Small intestine (tissue), 7 donors: ENCODE measurements at regions not wholly inside any gene's neighbourhood (a gene's known extent, or its start where the extent isn't known, plus 50 kb on each side); places are given as distances from the start of the nearest gene placed in this dataset.

Experiments used
- DNase-seq, 2 donors: peaks; one replicate each; pipeline versions ENCODE4 v3.0.0 to v3.0.0-alpha.2; 2013
- FAIRE-seq: peaks from 2 replicates; lab custom pipeline; 2012; peaks lifted over from hg19 to GRCh38; lab: Jason Lieb, UNC
- H3K27ac ChIP-seq, 3 donors: one replicate each; pipeline ENCODE4 v1.5.1; 2013; ENCODE audit warnings: low read length in 2 of 3, mild to moderate bottlenecking in 2 of 3, control low read depth in 1 of 3, inconsistent platforms in 1 of 3, low read depth in 1 of 3, moderate library complexity in 1 of 3
- H3K27me3 ChIP-seq, 3 donors: one replicate each; pipeline ENCODE4 v1.6.1; 2013; ENCODE audit warnings: low read length in 3 of 3, inconsistent platforms in 1 of 3; ENCODE audit not compliant: control insufficient read depth in 3 of 3, insufficient read depth in 3 of 3
- H3K36me3 ChIP-seq, 3 donors: one replicate each; pipeline ENCODE4 v1.6.1; 2013; ENCODE audit warnings: low read length in 3 of 3, inconsistent platforms in 1 of 3, low read depth in 1 of 3, mild to moderate bottlenecking in 1 of 3, moderate library complexity in 1 of 3; ENCODE audit not compliant: control insufficient read depth in 3 of 3, insufficient read depth in 2 of 3
- H3K4me1 ChIP-seq, 3 donors: one replicate each; pipeline ENCODE4 v1.6.1; 2013; ENCODE audit warnings: low read length in 2 of 3, inconsistent platforms in 1 of 3, low read depth in 1 of 3, mild to moderate bottlenecking in 1 of 3, moderate library complexity in 1 of 3; ENCODE audit not compliant: control insufficient read depth in 3 of 3, insufficient read depth in 2 of 3
- H3K4me3 ChIP-seq, 3 donors: one replicate each; pipeline ENCODE4 v1.5.1; 2013; ENCODE audit warnings: low read length in 3 of 3, control low read depth in 1 of 3, inconsistent platforms in 1 of 3, low read depth in 1 of 3, mild to moderate bottlenecking in 1 of 3, moderate library complexity in 1 of 3
- H3K9me3 ChIP-seq, 2 donors: one replicate each; pipeline ENCODE4 v1.6.1; 2013; ENCODE audit warnings: low read depth in 1 of 2, low read length in 1 of 2; ENCODE audit not compliant: control insufficient read depth in 2 of 2, insufficient read depth in 1 of 2
- WGBS, 3 donors: extraction: QIAGEN DNeasy Blood & Tissue Kit; methylation state at CpG; one replicate each; pipeline ENCODE4 v1.1.7; 2013; 5-methylcytosine and 5-hydroxymethylcytosine counted together
- donor health status: healthy with polysubstance abuse.
- donor health status: control.
- donor health status: control.
- donor health status: Bipolar disorder and iron deficiency.
- donor health status: healthy.

DNA sequence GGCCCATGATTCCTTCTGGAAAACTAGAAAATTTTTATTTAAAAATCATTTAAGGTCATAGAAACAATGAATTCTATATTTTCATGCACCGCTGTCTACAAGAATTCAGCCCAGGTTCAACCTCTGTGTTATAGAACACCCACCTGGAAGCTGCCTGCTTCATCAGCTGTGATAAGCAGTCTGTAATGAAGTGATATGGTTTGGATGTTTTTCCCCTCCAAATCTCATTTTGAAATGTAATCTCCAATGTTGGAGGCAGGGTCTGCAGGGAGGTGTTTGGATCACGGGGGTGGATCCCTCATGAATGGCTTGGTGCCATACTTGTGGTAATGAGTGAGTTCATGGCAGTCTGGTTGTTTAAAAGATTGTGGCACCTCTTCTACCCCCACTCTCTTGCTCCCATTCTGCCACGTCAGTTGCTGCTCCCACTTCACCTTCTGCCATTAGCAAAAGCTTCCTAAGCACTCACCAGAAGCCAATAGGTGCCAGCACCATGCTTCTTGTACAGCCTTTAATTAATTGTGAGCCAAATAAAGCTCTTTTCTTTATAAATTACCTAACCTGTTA is 55.6 kb downstream of the MRPL32 start:
- no peak for FAIRE-seq
- 62 to 76% (median 65%) methylated on average over 3 of the region's 3 CpGs for WGBS, 3 donors

DNA sequence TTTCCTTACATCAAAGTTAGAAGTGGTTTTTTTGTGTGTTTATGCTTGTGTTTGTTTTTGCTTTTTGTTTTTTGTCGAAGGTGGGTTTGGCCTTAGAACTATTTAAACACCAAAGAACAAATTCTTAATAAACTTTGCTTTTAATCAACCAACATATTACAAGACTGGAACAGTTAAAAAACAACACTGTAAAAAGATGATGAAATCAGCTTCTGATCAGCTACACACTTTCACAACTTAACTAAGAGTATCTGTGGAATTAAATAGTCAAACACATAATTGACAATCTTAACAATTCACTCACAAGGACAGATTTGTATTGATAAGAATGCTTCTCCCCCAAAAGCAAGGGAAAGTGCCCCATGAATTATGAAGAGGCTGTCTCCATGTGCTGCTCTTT is 58.8 kb downstream of the MRPL32 start:
- Histone ChIP-seq H3K4me1 (no peaks in the 10 kb centered on the region), H3K27me3 (no peaks in the 10 kb centered on the region), H3K27ac (no peak overlapping the region), H3K36me3 (no peaks in the 10 kb centered on the region), H3K9me3 (no peaks in the 10 kb centered on the region), H3K4me3 (no peak overlapping the region)
- no peak for FAIRE-seq
- 57 to 81% (median 75%) methylated on average over 1 of the region's 1 CpG for WGBS, 3 donors
- no peak for DNase-seq

More for the DNA sequence above, 55.6 kb downstream of the MRPL32 start:
- no peaks in the 10 kb centered on the region for H3K27me3 ChIP-seq
- H3K4me3 ChIP-seq: no peak overlapping the region
- H3K27ac ChIP-seq: no peak overlapping the region
- DNase-seq: no peak
- H3K9me3 ChIP-seq: no peaks in the 10 kb centered on the region
- no peaks in the 10 kb centered on the region for H3K36me3 ChIP-seq
- H3K4me1 ChIP-seq: no peaks in the 10 kb centered on the region

DNA sequence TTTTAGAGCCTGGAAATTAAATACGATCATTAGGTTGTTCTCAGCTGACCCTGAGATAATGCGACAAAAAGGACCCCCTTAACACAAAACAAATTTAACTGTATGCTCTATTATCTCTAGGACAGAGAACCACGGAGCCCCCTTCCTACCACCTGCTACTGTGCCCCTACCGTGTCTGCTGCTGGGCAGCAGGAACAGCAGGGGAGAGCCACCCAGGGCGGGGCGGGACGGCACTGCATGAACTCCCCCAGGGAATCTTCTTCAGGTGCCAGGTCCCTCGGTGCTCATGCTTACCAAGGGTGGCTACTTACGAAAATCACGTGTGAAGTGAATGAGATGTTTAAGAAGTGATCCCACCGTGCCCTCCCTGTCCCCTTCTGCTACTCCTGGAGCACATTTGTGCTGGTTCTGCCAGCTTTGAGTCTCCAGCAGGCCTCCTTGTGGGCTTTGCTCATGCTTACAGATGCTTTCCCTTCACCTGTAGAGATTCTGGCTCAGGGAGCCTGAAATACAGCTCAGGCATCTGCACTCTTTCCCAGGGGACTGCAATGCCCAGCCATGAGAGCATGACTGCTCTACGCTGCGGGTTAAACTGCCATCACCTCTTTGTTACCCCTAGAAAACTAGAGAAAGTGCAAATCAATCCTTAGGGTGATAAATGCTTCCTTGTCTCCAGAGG is 59.9 kb downstream of the MRPL32 start:
- H3K27ac ChIP-seq: no peak overlapping the region
- H3K4me3 ChIP-seq: no peak overlapping the region
- DNase-seq: no peak
- no peak for FAIRE-seq
- no peaks in the 10 kb centered on the region for H3K4me1 ChIP-seq
- no peaks in the 10 kb centered on the region for H3K36me3 ChIP-seq
- H3K9me3 ChIP-seq: no peaks in the 10 kb centered on the region
- 57 to 67% (median 58%) methylated on average over 13 of the region's 13 CpGs for WGBS, 3 donors
- H3K27me3 ChIP-seq: no peaks in the 10 kb centered on the region

DNA sequence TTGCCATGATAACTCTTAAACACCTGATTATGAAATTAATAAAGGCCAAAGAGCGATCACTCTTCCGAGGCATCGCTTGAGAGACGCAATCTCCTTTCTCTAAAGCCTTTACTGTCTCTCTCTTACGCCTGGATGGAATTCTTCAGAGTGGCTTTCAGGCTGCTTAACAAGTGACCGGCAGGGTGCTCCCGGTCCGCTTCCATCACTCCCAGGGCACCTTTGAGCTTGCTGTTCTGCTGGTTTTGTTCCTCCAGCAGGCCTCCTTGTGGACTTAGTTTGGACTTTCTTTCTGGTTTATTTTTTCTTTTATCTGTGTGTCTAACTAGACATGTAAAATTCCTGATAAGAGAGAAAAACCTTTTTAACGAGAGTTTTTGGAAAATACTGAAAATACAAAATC is 60.9 kb downstream of the MRPL32 start:
- FAIRE-seq (no peak), DNase-seq (no peak)
- Histone ChIP-seq H3K36me3 (no peaks in the 10 kb centered on the region), H3K9me3 (no peaks in the 10 kb centered on the region), H3K4me3 (no peak overlapping the region), H3K27ac (no peak overlapping the region), H3K4me1 (no peaks in the 10 kb centered on the region), H3K27me3 (no peaks in the 10 kb centered on the region)
- 59 to 74% (median 70%) methylated on average over 9 of the region's 9 CpGs for WGBS, 3 donors

DNA sequence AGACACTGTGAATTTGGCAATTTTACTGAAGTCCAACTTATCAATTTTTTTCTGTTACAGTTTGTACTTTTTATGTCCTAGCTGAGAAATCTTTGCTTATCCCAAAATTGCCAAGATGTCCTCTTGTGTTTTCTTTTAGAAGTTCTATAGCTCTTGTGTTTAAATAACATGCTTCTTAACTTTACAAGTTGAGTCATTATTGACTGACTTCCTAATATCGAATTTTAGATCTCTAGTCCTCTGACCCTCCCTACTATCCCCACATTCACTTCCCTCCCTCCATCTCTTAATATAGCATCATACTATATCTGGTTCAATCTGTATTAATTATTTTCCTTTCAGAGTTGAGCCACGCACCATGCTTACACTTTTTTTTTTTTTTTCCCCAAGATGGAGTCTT is 61.9 kb downstream of the MRPL32 start:
- FAIRE-seq (no peak), DNase-seq (no peak)
- Histone ChIP-seq H3K36me3 (no peaks in the 10 kb centered on the region), H3K4me3 (no peak overlapping the region), H3K27ac (no peak overlapping the region), H3K4me1 (no peaks in the 10 kb centered on the region), H3K27me3 (no peaks in the 10 kb centered on the region), H3K9me3 (no peaks in the 10 kb centered on the region)
- WGBS, 3 donors: 68 to 83% (median 72%) methylated on average over 2 of the region's 2 CpGs

DNA sequence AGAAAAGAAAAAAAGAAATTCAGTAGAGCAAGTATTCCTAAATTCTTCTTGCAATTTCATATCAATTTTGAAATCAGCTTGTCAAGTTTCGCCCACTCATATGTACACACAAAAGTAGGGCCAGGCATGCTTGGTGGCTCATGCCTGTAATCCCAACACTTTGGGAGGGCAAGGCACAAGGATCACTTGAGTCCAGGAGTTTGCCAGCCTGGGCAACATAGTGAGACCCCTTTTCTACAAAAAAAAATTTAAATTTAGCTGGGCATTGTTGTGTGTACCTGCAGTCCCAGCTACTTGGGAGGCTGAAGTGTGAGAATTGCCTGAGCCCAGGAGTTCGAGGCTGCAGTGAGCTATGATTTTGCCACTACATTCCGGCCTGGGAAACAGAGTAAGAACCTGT is 65.4 kb downstream of the MRPL32 start:
- FAIRE-seq: no peak
- no peaks in the 10 kb centered on the region for H3K27me3 ChIP-seq
- H3K4me3 ChIP-seq: no peak overlapping the region
- 73 to 91% (median 88%) methylated on average over 3 of the region's 3 CpGs for WGBS, 3 donors
- H3K27ac ChIP-seq: no peak overlapping the region
- H3K4me1 ChIP-seq: no peaks in the 10 kb centered on the region
- no peak for DNase-seq
- no peaks in the 10 kb centered on the region for H3K36me3 ChIP-seq
- no peaks in the 10 kb centered on the region for H3K9me3 ChIP-seq

DNA sequence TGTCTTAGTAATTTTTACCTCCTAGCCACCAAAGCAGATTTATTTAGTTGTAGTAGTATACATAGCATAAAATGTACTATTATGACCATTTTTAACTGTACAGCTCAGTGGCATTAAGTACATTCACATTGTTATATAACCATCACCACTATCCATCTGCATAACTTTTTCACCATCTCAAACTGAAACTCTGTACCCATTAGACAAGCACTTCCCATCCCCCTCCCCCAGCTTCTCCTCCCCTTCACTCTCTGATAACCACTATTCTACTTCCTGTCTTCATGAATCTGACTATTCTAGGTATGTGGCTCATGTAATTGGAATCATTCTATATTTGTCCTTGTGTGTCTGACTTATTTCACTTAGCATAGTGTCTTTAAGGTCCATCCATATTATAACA is 71.9 kb downstream of the MRPL32 start:
- FAIRE-seq (no peak), DNase-seq (no peak)
- no peaks in the 10 kb centered on the region for H3K9me3 ChIP-seq
- no peaks in the 10 kb centered on the region for H3K36me3 ChIP-seq
- no peak overlapping the region for H3K4me3 ChIP-seq
- H3K27me3 ChIP-seq: peaks cover 0 to 2% (median 0%) of the 10 kb centered on the region in 3 donors
- H3K4me1 ChIP-seq: no peaks in the 10 kb centered on the region
- no peak overlapping the region for H3K27ac ChIP-seq

DNA sequence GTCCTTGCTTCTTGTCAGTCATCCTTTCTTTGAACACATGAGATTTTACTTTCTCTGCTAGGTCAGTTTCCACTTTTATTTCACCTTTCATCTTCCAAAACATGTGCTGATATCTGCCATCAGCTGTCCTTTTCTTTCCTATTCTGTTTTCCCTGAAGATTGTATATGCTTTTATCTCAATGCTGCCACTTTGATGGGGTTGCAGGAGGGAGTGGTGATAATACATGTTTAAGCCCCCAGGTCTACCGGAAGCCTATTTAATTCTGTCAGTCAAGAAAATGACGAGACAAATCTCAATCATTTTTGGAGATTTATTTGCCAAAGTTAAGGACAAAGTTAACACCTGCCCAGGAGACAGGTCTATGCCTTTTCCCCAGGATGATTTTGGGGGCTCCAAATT is 73.8 kb downstream of the MRPL32 start:
- H3K27me3 ChIP-seq: peaks cover 0 to 2% (median 0%) of the 10 kb centered on the region in 3 donors
- 62 to 77% (median 66%) methylated on average over 2 of the region's 2 CpGs for WGBS, 3 donors
- no peak overlapping the region for H3K27ac ChIP-seq
- H3K9me3 ChIP-seq: no peaks in the 10 kb centered on the region
- H3K4me1 ChIP-seq: no peaks in the 10 kb centered on the region
- DNase-seq (no peak), FAIRE-seq (no peak)
- no peaks in the 10 kb centered on the region for H3K36me3 ChIP-seq
- H3K4me3 ChIP-seq: no peak overlapping the region

DNA sequence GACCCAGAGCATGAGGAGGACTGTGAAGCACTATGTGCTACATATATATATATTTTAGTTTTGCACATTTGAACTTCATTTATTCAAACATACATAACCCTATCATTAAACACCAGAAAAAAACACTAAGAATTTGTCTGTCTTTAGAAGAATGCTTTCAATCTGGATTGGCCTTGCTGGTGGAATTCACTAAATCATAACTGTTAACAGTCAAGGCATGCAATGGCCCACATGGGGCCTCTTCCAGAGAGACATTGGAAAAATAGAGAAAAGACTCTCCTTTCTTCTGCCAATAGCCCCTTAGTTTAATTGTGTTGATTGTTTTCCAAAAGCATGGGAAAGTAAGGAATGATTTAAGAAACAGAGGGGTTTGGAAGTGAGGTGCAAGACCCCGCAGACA is 77.9 kb downstream of the MRPL32 start:
- Histone ChIP-seq H3K27me3 (peaks cover 0 to 2% (median 0%) of the 10 kb centered on the region in 3 donors), H3K36me3 (no peaks in the 10 kb centered on the region), H3K9me3 (no peaks in the 10 kb centered on the region), H3K4me3 (no peak overlapping the region), H3K27ac (no peak overlapping the region), H3K4me1 (no peaks in the 10 kb centered on the region)
- no peak for DNase-seq
- no peak for FAIRE-seq
- 79 to 100% (median 90%) methylated on average over 1 of the region's 1 CpG for WGBS, 3 donors
